IMR-90 (cell line): ENCODE measurements at regions not wholly inside any gene's neighbourhood (a gene's known extent, or its start where the extent isn't known, plus 50 kb on each side); places are given as distances from the start of the nearest gene placed in this dataset.

Experiments
- ATAC-seq: fragments of 200-7000 bp; cut with Tn5 transposase; 2 replicates; pipeline ENCODE4 v1.9.1; 2020; ENCODE audit warnings: low read depth, mild to moderate bottlenecking, moderate library complexity
- BruUV-seq: library from RNA; stranded (reverse); fragments of 400-500 nt; replicated peaks from 2 replicates; lab custom pipeline; 2021; lab: Mats Ljungman, UMichigan
- CTCF ChIA-PET: fragments of 300-600 bp; formaldehyde crosslinking; extraction: SDS; loops from one replicate; lab custom pipeline; 2021; ENCODE audit warnings: antibody characterized with exemption; lab: Yijun Ruan, JAX
- POLR2A ChIA-PET: fragments of 300-600 bp; sonication (Branson Sonifier 250); formaldehyde crosslinking; loops from one replicate; lab custom pipeline; 2022; ENCODE audit warnings: antibody characterized with exemption; ENCODE audit not compliant: unreplicated experiment; lab: Charles Lee
- DNase-seq: peaks from one replicate; pipeline ENCODE4 v3.0.0; 2013
- H2AFZ ChIP-seq: replicated peaks from 2 replicates; pipeline ENCODE3; 2013; ENCODE audit warnings: low read length, mild to moderate bottlenecking; ENCODE audit not compliant: poor library complexity
- H2AK5ac ChIP-seq: 2 replicates; pipeline ENCODE4 v1.6.1; 2013; ENCODE audit warnings: low read depth, low read length, inconsistent platforms
- H2AK9ac ChIP-seq: replicated peaks from 2 replicates; pipeline ENCODE3; 2013; ENCODE audit warnings: mild to moderate bottlenecking, low read depth, low read length, moderate library complexity; ENCODE audit not compliant: poor library complexity
- H2BK120ac ChIP-seq: 2 replicates; pipeline ENCODE4 v1.6.1; 2013; ENCODE audit warnings: low read depth, low read length, inconsistent platforms
- H2BK15ac ChIP-seq: 3 replicates; pipeline ENCODE4 v1.6.1; 2013; ENCODE audit warnings: low read depth, low read length, inconsistent platforms
- H2BK20ac ChIP-seq: 2 replicates; pipeline ENCODE4 v1.6.1; 2013; ENCODE audit warnings: low read depth, mild to moderate bottlenecking, inconsistent platforms, low read length, moderate library complexity
- H2BK5ac ChIP-seq: 2 replicates; pipeline ENCODE4 v1.6.1; 2013; ENCODE audit warnings: mild to moderate bottlenecking, low read depth, low read length, inconsistent platforms; ENCODE audit not compliant: poor library complexity, severe bottlenecking
- H3K14ac ChIP-seq: replicated peaks from 2 replicates; pipeline ENCODE4 v1.6.1; 2013; ENCODE audit warnings: low read depth, low read length, inconsistent platforms
- H3K18ac ChIP-seq: 2 replicates; pipeline ENCODE4 v1.6.1; 2013; ENCODE audit warnings: low read depth, low read length, control low read depth
- H3K23ac ChIP-seq: 2 replicates; pipeline ENCODE4 v1.6.1; 2013; ENCODE audit warnings: low read depth, low read length, inconsistent platforms
- H3K27ac ChIP-seq: 2 replicates; pipeline ENCODE4 v1.5.1; 2013; ENCODE audit warnings: mild to moderate bottlenecking, control low read depth, low read length; ENCODE audit not compliant: insufficient read depth
- H3K27me3 ChIP-seq: 2 replicates; pipeline ENCODE4 v1.6.1; 2013; ENCODE audit warnings: low read length; ENCODE audit not compliant: control insufficient read depth, insufficient read depth
- H3K36me3 ChIP-seq: 2 replicates; pipeline ENCODE4 v1.6.1; 2013; ENCODE audit warnings: low read length, mixed read lengths; ENCODE audit not compliant: control insufficient read depth, insufficient read depth
- H3K4ac ChIP-seq: 2 replicates; pipeline ENCODE4 v1.6.1; 2013; ENCODE audit warnings: low read depth, low read length, inconsistent platforms
- H3K4me1 ChIP-seq: 2 replicates; pipeline ENCODE4 v1.6.1; 2013; ENCODE audit warnings: low read length, mixed read lengths; ENCODE audit not compliant: control insufficient read depth, insufficient read depth
- H3K4me2 ChIP-seq: 2 replicates; pipeline ENCODE4 v1.6.1; 2013; ENCODE audit warnings: low read depth, mild to moderate bottlenecking, control low read depth, low read length, moderate library complexity
- H3K4me3 ChIP-seq: 2 replicates; pipeline ENCODE4 v1.5.1; 2013; ENCODE audit warnings: low read depth, mild to moderate bottlenecking, control low read depth, low read length, moderate library complexity; ENCODE audit not compliant: insufficient read depth
- H3K56ac ChIP-seq: 2 replicates; pipeline ENCODE4 v1.6.1; 2013; ENCODE audit warnings: low read length, inconsistent platforms; ENCODE audit not compliant: insufficient read depth; ENCODE audit errors: extremely low read depth
- H3K79me1 ChIP-seq, 2 experiments: 2 replicates each; pipeline ENCODE4 v1.6.1; 2013; ENCODE audit warnings: low read length in 2 of 2, inconsistent platforms in 1 of 2, low read depth in 1 of 2
- H3K9ac ChIP-seq: 2 replicates; pipeline ENCODE4 v1.6.1; 2013; ENCODE audit warnings: low read depth, low read length, control low read depth
- H3K9me1 ChIP-seq: 2 replicates; pipeline ENCODE4 v1.6.1; 2013; ENCODE audit warnings: low read length, inconsistent platforms; ENCODE audit not compliant: insufficient read depth
- H3K9me3 ChIP-seq: 2 replicates; pipeline ENCODE4 v1.6.1; 2013; ENCODE audit warnings: low read length; ENCODE audit not compliant: control insufficient read depth, insufficient read depth
- H4K20me1 ChIP-seq: 2 replicates; pipeline ENCODE4 v1.6.1; 2013; ENCODE audit warnings: low read length, inconsistent platforms; ENCODE audit not compliant: insufficient read depth
- H4K5ac ChIP-seq: 2 replicates; pipeline ENCODE4 v1.6.1; 2013; ENCODE audit warnings: mild to moderate bottlenecking, low read depth, low read length, control low read depth
- H4K8ac ChIP-seq, 2 experiments: 2 replicates each; pipeline ENCODE4 v1.6.1; 2013; ENCODE audit warnings: low read depth in 2 of 2, low read length in 2 of 2, control low read depth in 1 of 2, inconsistent platforms in 1 of 2
- H4K91ac ChIP-seq: 2 replicates; pipeline ENCODE4 v1.6.1; 2013; ENCODE audit warnings: low read depth, low read length, inconsistent platforms; ENCODE audit not compliant: insufficient read depth
- CEBPB ChIP-seq: IDR thresholded peaks from 2 replicates; pipeline ENCODE4 v1.6.1; 2012; ENCODE audit warnings: low read depth, low read length, improper control_type of control experiment
- CHD1 ChIP-seq: IDR thresholded peaks from 2 replicates; pipeline ENCODE4 v1.6.1; 2012; ENCODE audit warnings: low read depth, low read length, improper control_type of control experiment
- CTCF ChIP-seq: conservative IDR thresholded peaks from 2 replicates; pipeline ENCODE4 v1.5.1; 2012; ENCODE audit warnings: mild to moderate bottlenecking, low read depth, low read length, improper control_type of control experiment
- ELK1 ChIP-seq: fragments of 150-350 bp; IDR thresholded peaks from 2 replicates; pipeline ENCODE4 v1.6.1; 2016; ENCODE audit warnings: low read depth, mild to moderate bottlenecking, low read length, moderate library complexity, borderline replicate concordance
- MAZ ChIP-seq: IDR thresholded peaks from 2 replicates; pipeline ENCODE4 v1.6.1; 2012; ENCODE audit warnings: low read depth, mild to moderate bottlenecking, low read length, improper control_type of control experiment, moderate library complexity, borderline replicate concordance
- POLR2A ChIP-seq: IDR thresholded peaks from 2 replicates; pipeline ENCODE4 v1.6.1; 2012; ENCODE audit warnings: mild to moderate bottlenecking, low read depth, low read length
- RAD21 ChIP-seq: IDR thresholded peaks from 2 replicates; pipeline ENCODE4 v1.6.1; 2012; ENCODE audit warnings: low read length, improper control_type of control experiment
- RCOR1 ChIP-seq: IDR thresholded peaks from 2 replicates; pipeline ENCODE4 v1.6.1; 2012; ENCODE audit warnings: mild to moderate bottlenecking, low read length, improper control_type of control experiment; ENCODE audit not compliant: insufficient replicate concordance
- WGBS, 2 experiments: methylation state at CpG; one replicate each; pipeline versions ENCODE4 v1.1.5 to v1.1.7; 2013; ENCODE audit warnings: missing lambda C conversion rate in 2 of 2; ENCODE audit not compliant: insufficient read length in 1 of 2; ENCODE audit errors: extremely low coverage in 2 of 2; 5-methylcytosine and 5-hydroxymethylcytosine counted together
- dilution Hi-C: fragments of 300-500 bp; cut with HindIII; formaldehyde crosslinking; loops from one replicate; pipeline ENCODE4 v1.14.3; 2018; ENCODE audit warnings: low sequenced_read_pairs; ENCODE audit not compliant: unreplicated experiment
- in situ Hi-C: fragments of 300-500 bp; cut with MboI; formaldehyde crosslinking; loops from 3 replicates; pipeline ENCODE4 v1.14.3; 2019; ENCODE audit warnings: low sequenced_read_pairs, inconsistent platforms, mixed read lengths
- intact Hi-C: fragments of 100-400 bp; cut with micrococcal nuclease; formaldehyde crosslinking; loops from 2 replicates; pipeline ENCODE4 v1.10.0; 2022

GRCh38 chr6:15080895-15081294 lies 165.0 kb upstream of the JARID2 start:
- no peak for TF ChIP-seq POLR2A
- no peak for TF ChIP-seq RCOR1
- no peak for TF ChIP-seq CHD1
- no peak for TF ChIP-seq CTCF
- no peak for TF ChIP-seq CEBPB
- no peak for TF ChIP-seq RAD21
- no peak for TF ChIP-seq ELK1
- TF ChIP-seq MAZ: no peak
- no peak overlapping the region for H2BK20ac ChIP-seq
- H3K18ac ChIP-seq: no peak overlapping the region
- ChIA-PET CTCF (no interaction called here), POLR2A (no interaction called here)
- H2BK5ac ChIP-seq: no peak overlapping the region
- no peaks in the 10 kb centered on the region for H3K9me3 ChIP-seq
- H3K27me3 ChIP-seq: no peaks in the 10 kb centered on the region
- no peak overlapping the region for H2BK120ac ChIP-seq
- H2AFZ ChIP-seq: no peak overlapping the region
- H3K4me1 ChIP-seq: no peaks in the 10 kb centered on the region
- dilution Hi-C loops: no loop called here
- H2BK15ac ChIP-seq: no peak overlapping the region
- H3K56ac ChIP-seq: no peak overlapping the region
- no peak overlapping the region for H3K4me2 ChIP-seq
- no peak overlapping the region for H4K91ac ChIP-seq
- H3K27ac ChIP-seq: no peak overlapping the region
- no TSS peak for BruUV-seq
- H3K9me1 ChIP-seq: no peaks in the 10 kb centered on the region
- WGBS, 2 experiments: no CpG with 5 or more reads among the region's 1 CpG
- no peak overlapping the region for H4K8ac ChIP-seq
- H3K23ac ChIP-seq: no peak overlapping the region
- H3K4me3 ChIP-seq: no peak overlapping the region
- intact Hi-C loops: no loop called here
- in situ Hi-C loops: no loop called here
- H3K4ac ChIP-seq: no peak overlapping the region
- H3K36me3 ChIP-seq: no peaks in the 10 kb centered on the region
- no peak overlapping the region for H4K5ac ChIP-seq
- no peak overlapping the region for H2AK9ac ChIP-seq
- no peak overlapping the region for H3K9ac ChIP-seq
- no peaks in the 10 kb centered on the region for H4K20me1 ChIP-seq
- H2AK5ac ChIP-seq: no peak overlapping the region
- H3K14ac ChIP-seq: no peak overlapping the region
- no peaks in the 10 kb centered on the region for H3K79me1 ChIP-seq
- ATAC-seq: no peak
- no peak for DNase-seq
